ENCODE measurements at regions not wholly inside any gene's neighbourhood (a gene's known extent, or its start where the extent isn't known, plus 50 kb on each side); places are given as distances from the start of the nearest gene placed in this dataset.
"Not testable (repeated sequence)": the region's sequence is repeated elsewhere in the genome, so short reads cannot be mapped to it uniquely, and the experiment has no call there.

- no peaks in the 10 kb centered on the region for H3K36me3 ChIP-seq
- no peaks in the 10 kb centered on the region for H3K9me3 ChIP-seq
- no peak overlapping the region for H3K27ac ChIP-seq
- intact Hi-C loops (cut with DNase I; ENCODE audit: low total_unique reads): no loop called here
- TF ChIP-seq EP300 (IDR thresholded peaks at IDR 0.05; ENCODE audit: low read depth) (no peak), CTCF (IDR thresholded peaks at IDR 0.05) (no peak), POLR2AphosphoS5 (IDR thresholded peaks at IDR 0.05) (no peak), POLR2A (IDR thresholded peaks at IDR 0.05) (no peak)
- WGBS, 2 donors (ENCODE audit: low coverage in 1 of 2): 88 to 89% methylated on average over 4 of the region's 4 CpGs
- in situ Hi-C loops (cut with MboI; ENCODE audit: low pct_ligation_motif_present in 1 of 4, low pct_unique_long_range_greater_than_20kb in 1 of 4, low sequenced_read_pairs in 3 of 4): no loop called here
- no peaks in the 10 kb centered on the region for H3K4me1 ChIP-seq
- no peak overlapping the region for H3K4me3 ChIP-seq
- no peak for DNase-seq
- no peaks in the 10 kb centered on the region for H3K27me3 ChIP-seq
These were observed 558.9 kb upstream of the ADAMTS5 start for GRCh38 chr21:27525780-27526179.

GRCh38 chr21:27519361-27519760 lies 552.5 kb upstream of the ADAMTS5 start:
- no peaks in the 10 kb centered on the region for H3K36me3 ChIP-seq
- peaks cover 0 to 11% of the 10 kb centered on the region in 2 donors for H3K9me3 ChIP-seq
- H3K4me1 ChIP-seq: no peaks in the 10 kb centered on the region
- intact Hi-C loops (cut with DNase I; ENCODE audit: low total_unique reads): loop anchor here (10.0 kb wide), 1 partner anchor 755 kb away; no protein-coding TSS in a partner anchor
- DNase-seq: no peak
- no peak overlapping the region for H3K4me3 ChIP-seq
- TF ChIP-seq POLR2A (IDR thresholded peaks at IDR 0.05) (no peak), CTCF (IDR thresholded peaks at IDR 0.05) (no peak), EP300 (IDR thresholded peaks at IDR 0.05; ENCODE audit: low read depth) (no peak), POLR2AphosphoS5 (IDR thresholded peaks at IDR 0.05) (no peak)
- no peaks in the 10 kb centered on the region for H3K27me3 ChIP-seq
- in situ Hi-C loops (cut with MboI; ENCODE audit: low pct_ligation_motif_present in 1 of 4, low pct_unique_long_range_greater_than_20kb in 1 of 4, low sequenced_read_pairs in 3 of 4): no loop called here
- no peak overlapping the region for H3K27ac ChIP-seq

- intact Hi-C loops (cut with DNase I; ENCODE audit: low total_unique reads): loop anchor here (10.0 kb wide), 1 partner anchor 752 kb away; no protein-coding TSS in a partner anchor
- WGBS, 2 donors (ENCODE audit: low coverage in 1 of 2): 68 to 75% methylated on average over 2 of the region's 2 CpGs
- H3K27ac ChIP-seq; H3K4me3 ChIP-seq; H3K4me1 ChIP-seq; H3K27me3 ChIP-seq; in situ Hi-C loops (cut with MboI; ENCODE audit: low pct_ligation_motif_present in 1 of 4, low pct_unique_long_range_greater_than_20kb in 1 of 4, low sequenced_read_pairs in 3 of 4); H3K36me3 ChIP-seq; DNase-seq: not testable (repeated sequence)
- peaks cover 0 to 11% of the 10 kb centered on the region in 2 donors for H3K9me3 ChIP-seq
These were observed 550.3 kb upstream of the ADAMTS5 start for GRCh38 chr21:27517177-27517576.

- in situ Hi-C loops (cut with MboI; ENCODE audit: low pct_ligation_motif_present in 1 of 4, low pct_unique_long_range_greater_than_20kb in 1 of 4, low sequenced_read_pairs in 3 of 4): no loop called here
- TF ChIP-seq EP300 (IDR thresholded peaks at IDR 0.05; ENCODE audit: low read depth) (no peak), POLR2A (IDR thresholded peaks at IDR 0.05) (no peak), POLR2AphosphoS5 (IDR thresholded peaks at IDR 0.05) (no peak)
These were observed 548.8 kb upstream of the ADAMTS5 start for GRCh38 chr21:27515676-27516075.

GRCh38 chr21:27513825-27514224 lies 546.9 kb upstream of the ADAMTS5 start:
- no peaks in the 10 kb centered on the region for H3K27me3 ChIP-seq
- intact Hi-C loops (cut with DNase I; ENCODE audit: low total_unique reads) (loop anchor here (10.0 kb wide), 1 partner anchor 749 kb away; no protein-coding TSS in a partner anchor), in situ Hi-C loops (cut with MboI; ENCODE audit: low pct_ligation_motif_present in 1 of 4, low pct_unique_long_range_greater_than_20kb in 1 of 4, low sequenced_read_pairs in 3 of 4) (no loop called here)
- no peaks in the 10 kb centered on the region for H3K4me1 ChIP-seq
- H3K27ac ChIP-seq: no peak overlapping the region
- TF ChIP-seq CTCF (IDR thresholded peaks at IDR 0.05) (no peak), EP300 (IDR thresholded peaks at IDR 0.05; ENCODE audit: low read depth) (no peak), POLR2A (IDR thresholded peaks at IDR 0.05) (no peak), POLR2AphosphoS5 (IDR thresholded peaks at IDR 0.05) (no peak)
- no peak for DNase-seq
- no peak overlapping the region for H3K4me3 ChIP-seq
- H3K36me3 ChIP-seq: no peaks in the 10 kb centered on the region
- peaks cover 0 to 11% of the 10 kb centered on the region in 2 donors for H3K9me3 ChIP-seq
- WGBS, 2 donors (ENCODE audit: low coverage in 1 of 2): 76 to 77% methylated on average over 4 of the region's 4 CpGs

More at GRCh38 chr21:27515676-27516075, 548.8 kb upstream of the ADAMTS5 start:
- Histone ChIP-seq H3K4me1 (no peaks in the 10 kb centered on the region), H3K27ac (no peak overlapping the region), H3K9me3 (peaks cover 0 to 11% of the 10 kb centered on the region in 2 donors), H3K27me3 (no peaks in the 10 kb centered on the region), H3K36me3 (no peaks in the 10 kb centered on the region), H3K4me3 (no peak overlapping the region)
- DNase-seq: no peak
- intact Hi-C loops (cut with DNase I; ENCODE audit: low total_unique reads): loop anchor here (10.0 kb wide), 1 partner anchor 751 kb away; no protein-coding TSS in a partner anchor

Measured in transverse colon (tissue), 4 donors.